GM12878 (cell line): ENCODE measurements at regions not wholly inside any gene's neighbourhood (a gene's known extent, or its start where the extent isn't known, plus 50 kb on each side); places are given as distances from the start of the nearest gene placed in this dataset.

Experiments
- ATAC-seq: fragments of 200-7000 bp; cut with Tn5 transposase; 3 replicates; pipeline ENCODE4 v1.9.1; 2020; ENCODE audit warnings: mild to moderate bottlenecking, moderate library complexity
- BruUV-seq: library from RNA; stranded (reverse); fragments of 400-500 nt; replicated peaks from 2 replicates; lab custom pipeline; 2021; lab: Mats Ljungman, UMichigan
- CTCF ChIA-PET: fragments of 300-600 bp; sonication (Branson Sonifier 250); formaldehyde crosslinking; extraction: SDS; loops from one replicate; lab custom pipeline; 2021; ENCODE audit warnings: inconsistent platforms; lab: Yijun Ruan, JAX
- POLR2A ChIA-PET: fragments of 350-600 bp; formaldehyde crosslinking; extraction: SDS; loops from one replicate; lab custom pipeline; 2021; ENCODE audit warnings: inconsistent platforms; lab: Charles Lee
- RAD21 ChIA-PET: fragments of 300-600 bp; sonication (Branson Sonifier 250); formaldehyde crosslinking; loops from one replicate; lab custom pipeline; 2023; ENCODE audit warnings: antibody characterized with exemption; ENCODE audit not compliant: unreplicated experiment; lab: Charles Lee
- SMC1A ChIA-PET: fragments of 300-600 bp; sonication (Branson Sonifier 250); formaldehyde crosslinking; loops from one replicate; lab custom pipeline; 2023; ENCODE audit not compliant: unreplicated experiment, uncharacterized antibody; lab: Charles Lee
- DNase-seq: peaks from one replicate; pipeline ENCODE4 v3.0.0-alpha.2; 2011; ENCODE audit warnings: low read depth, low spot score
- FAIRE-seq: peaks from 3 replicates; lab custom pipeline; 2011; peaks lifted over from hg19 to GRCh38; lab: Jason Lieb, UNC
- H2AFZ ChIP-seq: 2 replicates; pipeline ENCODE4 v1.6.0; 2011; ENCODE audit warnings: low read depth, low read length, control low read depth; ENCODE audit not compliant: control insufficient read depth
- H3K27ac ChIP-seq: 2 replicates; pipeline ENCODE4 v1.5.1; 2011; ENCODE audit warnings: control low read depth; ENCODE audit not compliant: control insufficient read depth, insufficient read depth
- H3K27me3 ChIP-seq, 2 experiments: replicated peaks in 1 of 2; 2 replicates each; pipeline versions ENCODE4 v1.6.0 to v1.6.1; 2011; ENCODE audit warnings: low read length in 1 of 2; ENCODE audit not compliant: control insufficient read depth in 2 of 2, insufficient read depth in 2 of 2
- H3K36me3 ChIP-seq, 2 experiments: 2 replicates each; pipeline ENCODE4 v1.5.1; 2011; ENCODE audit warnings: low read length in 1 of 2; ENCODE audit not compliant: control insufficient read depth in 2 of 2, insufficient read depth in 2 of 2
- H3K4me1 ChIP-seq: 2 replicates; pipeline ENCODE4 v1.6.1; 2011; ENCODE audit warnings: mild to moderate bottlenecking, low read length, moderate library complexity, mixed read lengths; ENCODE audit not compliant: control insufficient read depth, insufficient read depth
- H3K4me2 ChIP-seq: 2 replicates; pipeline ENCODE4 v1.6.0; 2011; ENCODE audit warnings: control low read depth; ENCODE audit not compliant: control insufficient read depth, insufficient read depth
- H3K4me3 ChIP-seq: fragments of 200-600 bp; sonication (generic); 2 replicates; pipeline ENCODE4 v1.5.1; 2016
- H3K79me2 ChIP-seq: 2 replicates; pipeline ENCODE4 v1.6.0; 2011; ENCODE audit warnings: low read length; ENCODE audit not compliant: control insufficient read depth, insufficient read depth
- H3K9ac ChIP-seq: 2 replicates; pipeline ENCODE4 v1.8.0; 2011; ENCODE audit warnings: low read length, control low read depth, mixed read lengths; ENCODE audit not compliant: control insufficient read depth, insufficient read depth
- H3K9me3 ChIP-seq: replicated peaks from 3 replicates; pipeline ENCODE4 v1.5.1; 2011; ENCODE audit warnings: mild to moderate bottlenecking, low read length; ENCODE audit not compliant: control insufficient read depth, insufficient read depth
- H4K20me1 ChIP-seq: 2 replicates; pipeline ENCODE4 v1.6.0; 2011; ENCODE audit not compliant: control insufficient read depth, insufficient read depth
- ATF7 ChIP-seq: fragments of 450-650 bp; IDR thresholded peaks from 2 replicates; pipeline ENCODE4 v1.6.1; 2016; ENCODE audit warnings: low read depth, mild to moderate bottlenecking
- BCL11A ChIP-seq: IDR thresholded peaks from 2 replicates; pipeline ENCODE4 v1.6.1; 2011; ENCODE audit warnings: low read depth, low read length
- CBFB ChIP-seq: IDR thresholded peaks from 2 replicates; pipeline ENCODE4 v1.6.1; 2016; ENCODE audit warnings: antibody characterized with exemption, low read depth
- ESRRA ChIP-seq: IDR thresholded peaks from 2 replicates; pipeline ENCODE4 v1.6.1; 2012; ENCODE audit warnings: mild to moderate bottlenecking, low read length, improper control_type of control experiment
- NFXL1 ChIP-seq: fragments of 450-650 bp; IDR thresholded peaks from 2 replicates; pipeline ENCODE4 v1.6.1; 2017; ENCODE audit warnings: antibody characterized with exemption, mild to moderate bottlenecking, borderline replicate concordance
- NKRF ChIP-seq: fragments of 450-650 bp; conservative IDR thresholded peaks from 2 replicates; pipeline ENCODE4 v1.6.1; 2017; ENCODE audit warnings: mild to moderate bottlenecking, moderate library complexity
- POU2F2 ChIP-seq: IDR thresholded peaks from 3 replicates; pipeline ENCODE4 v1.6.1; 2011; ENCODE audit warnings: low read depth, mild to moderate bottlenecking, low read length, borderline replicate concordance
- RAD51 ChIP-seq: fragments of 450-650 bp; IDR thresholded peaks from 2 replicates; pipeline ENCODE4 v1.6.1; 2016; ENCODE audit warnings: moderate library complexity, mild to moderate bottlenecking, inconsistent platforms
- RELA ChIP-seq: fragments of 450-650 bp; IDR thresholded peaks from 2 replicates; pipeline ENCODE4 v1.8.0; 2014; ENCODE audit warnings: borderline replicate concordance; ENCODE audit not compliant: partially characterized antibody
- SREBF1 ChIP-seq: IDR thresholded peaks from 2 replicates; pipeline ENCODE4 v1.6.1; 2012; ENCODE audit warnings: mild to moderate bottlenecking, low read length
- WGBS: methylation state at CpG from one replicate; pipeline ENCODE4 v1.1.6; 2016; ENCODE audit warnings: low lambda C conversion rate; ENCODE audit not compliant: insufficient replicate concordance, insufficient coverage; ENCODE audit errors: missing lambda C conversion rate; 5-methylcytosine and 5-hydroxymethylcytosine counted together
- in situ Hi-C: fragments of 300-500 bp; cut with MboI; formaldehyde crosslinking; loops from 9 replicates; pipeline ENCODE4 v1.14.3; 2018; ENCODE audit warnings: mixed read lengths
- intact Hi-C: fragments of 100-400 bp; cut with micrococcal nuclease; formaldehyde crosslinking; loops from one replicate; pipeline ENCODE4 v1.14.2; 2022; ENCODE audit not compliant: unreplicated experiment

GRCh38 chr1:239283216-239283615 is 103.2 kb upstream of the CHRM3 start:
- H3K27ac ChIP-seq = no peak overlapping the region
- no peak overlapping the region for H3K4me3 ChIP-seq
- no peaks in the 10 kb centered on the region for H3K9me3 ChIP-seq
- no peak overlapping the region for H3K4me2 ChIP-seq
- H3K79me2 ChIP-seq = no peaks in the 10 kb centered on the region
- ChIA-PET SMC1A (no interaction called here), POLR2A (no interaction called here), RAD21 (no interaction called here), CTCF (no interaction called here)
- in situ Hi-C loops = no loop called here
- BruUV-seq = no TSS peak
- intact Hi-C loops = no loop called here
- ATAC-seq (no peak), DNase-seq (no peak), FAIRE-seq (no peak)
- no peaks in the 10 kb centered on the region for H3K27me3 ChIP-seq
- H2AFZ ChIP-seq = no peak overlapping the region
- no peak overlapping the region for H3K9ac ChIP-seq
- WGBS = 12% methylated on average over 6 of the region's 6 CpGs
- H3K36me3 ChIP-seq = no peaks in the 10 kb centered on the region
- no peak for TF ChIP-seq ATF7
- no peak for TF ChIP-seq NFXL1
- no peak for TF ChIP-seq POU2F2
- TF ChIP-seq BCL11A = no peak
- no peak for TF ChIP-seq SREBF1
- no peak for TF ChIP-seq ESRRA
- TF ChIP-seq RAD51 = no peak
- TF ChIP-seq RELA = no peak
- TF ChIP-seq NKRF = no peak
- TF ChIP-seq CBFB = no peak
- no peaks in the 10 kb centered on the region for H4K20me1 ChIP-seq
- no peaks in the 10 kb centered on the region for H3K4me1 ChIP-seq
